Inflammatory macrophage treated with lipopolysaccharide for 4 hours (primary cell): ENCODE measurements at regions not wholly inside any gene's neighbourhood (a gene's known extent, or its start where the extent isn't known, plus 50 kb on each side); places are given as distances from the start of the nearest gene placed in this dataset.

Experiments used
- DNase-seq: peaks from one replicate; pipeline ENCODE4 v3.0.0-alpha.2; 2020

GRCh38 chr21:27649323-27649722 is 682.4 kb upstream of the ADAMTS5 start:
- no peak for DNase-seq

DNA sequence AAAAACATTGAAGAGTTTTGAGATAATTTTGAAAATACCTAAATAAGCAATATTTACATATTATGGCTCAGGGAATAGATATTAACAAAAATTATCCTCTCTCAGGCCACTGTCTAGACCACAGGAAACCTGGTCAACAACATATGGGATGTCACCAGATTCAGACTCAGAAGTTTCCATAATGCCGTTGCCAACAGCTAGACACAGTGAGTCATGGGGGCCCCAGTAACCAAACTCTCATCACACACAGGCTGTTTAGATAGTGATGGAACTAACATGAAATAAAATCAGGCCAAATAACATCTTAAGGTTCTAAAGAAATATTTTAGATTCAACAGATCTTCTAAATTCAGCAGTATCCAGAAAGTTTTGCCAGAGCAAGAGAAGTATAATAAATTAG is 681.7 kb upstream of the ADAMTS5 start:
- DNase-seq, result no peak

DNA sequence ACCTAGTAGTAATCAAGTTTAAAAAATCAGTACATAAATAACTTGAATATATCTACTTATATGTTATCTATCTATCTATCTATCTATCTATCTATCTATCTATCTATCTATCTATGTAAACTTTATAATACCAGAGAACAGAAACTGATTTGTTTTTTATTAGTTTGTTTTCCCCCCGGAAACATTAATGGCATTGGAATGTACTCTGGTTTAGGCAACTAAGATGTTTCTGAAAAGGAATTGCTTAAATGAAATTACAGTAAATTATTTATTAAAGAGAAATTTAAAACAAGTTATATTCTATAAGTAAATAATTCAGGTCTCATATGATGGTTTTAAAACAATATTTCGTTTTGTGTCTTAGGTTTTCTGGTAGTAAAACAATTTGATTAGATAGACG is 681.0 kb upstream of the ADAMTS5 start:
- DNase-seq, result no peak

- DNase-seq, result no peak
Measured at GRCh38 chr21:27647401-27647800, 680.5 kb upstream of the ADAMTS5 start.

- no peak for DNase-seq
Measured at GRCh38 chr21:27646691-27647090, 679.8 kb upstream of the ADAMTS5 start.

DNA sequence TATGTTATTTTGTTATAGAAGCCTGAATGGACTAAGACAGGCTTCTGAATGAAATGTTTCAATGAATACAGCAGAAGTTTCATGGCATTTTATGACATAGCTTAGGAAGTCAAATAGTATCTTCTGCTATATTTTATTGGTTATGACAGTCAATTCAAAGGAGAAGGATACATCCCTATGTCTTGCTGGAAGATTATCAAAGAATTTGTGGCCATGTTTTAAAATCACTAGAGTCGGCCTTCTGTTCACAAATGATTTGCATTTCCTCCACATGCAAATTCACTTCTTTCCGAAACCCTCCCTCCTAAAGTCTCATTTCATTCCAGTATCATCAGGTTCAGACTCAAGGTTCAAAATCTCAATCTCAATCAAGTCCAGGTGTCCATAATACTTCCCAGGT is 679.2 kb upstream of the ADAMTS5 start:
- DNase-seq, result no peak

- no peak for DNase-seq
Measured at GRCh38 chr21:27645285-27645684, 678.4 kb upstream of the ADAMTS5 start.

GRCh38 chr21:27643326-27643725 is 676.4 kb upstream of the ADAMTS5 start:
- no peak for DNase-seq

GRCh38 chr21:27639286-27639685 is 672.4 kb upstream of the ADAMTS5 start:
- DNase-seq, result no peak

- DNase-seq, result no peak
Measured at GRCh38 chr21:27636656-27637055, 669.8 kb upstream of the ADAMTS5 start.

- DNase-seq, result no peak
Measured at GRCh38 chr21:27633631-27634030, 666.7 kb upstream of the ADAMTS5 start.

GRCh38 chr21:27631471-27631870 is 664.6 kb upstream of the ADAMTS5 start:
- no peak for DNase-seq

DNA sequence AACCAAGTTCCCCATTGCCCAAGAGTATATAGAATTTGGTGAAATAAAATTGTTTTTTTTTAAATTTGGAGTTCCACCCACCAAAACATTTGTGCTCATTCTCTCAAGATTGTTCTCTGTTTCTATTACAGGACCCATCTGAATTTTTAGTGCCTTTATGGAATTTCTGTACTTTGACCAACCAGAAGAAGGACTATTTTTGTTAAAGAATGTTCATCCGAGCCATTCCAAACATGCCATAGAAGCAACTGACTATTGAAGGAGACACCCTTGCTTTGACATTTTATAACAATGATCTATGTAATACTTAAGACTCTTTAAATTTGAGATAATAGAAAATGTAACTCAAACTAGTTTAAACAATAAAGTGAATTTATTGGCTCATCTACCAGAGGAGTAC is 655.7 kb upstream of the ADAMTS5 start:
- DNase-seq, result no peak

GRCh38 chr21:27614231-27614630 is 647.3 kb upstream of the ADAMTS5 start:
- no peak for DNase-seq

- DNase-seq, result no peak
Measured at GRCh38 chr21:27606422-27606821, 639.5 kb upstream of the ADAMTS5 start.

DNA sequence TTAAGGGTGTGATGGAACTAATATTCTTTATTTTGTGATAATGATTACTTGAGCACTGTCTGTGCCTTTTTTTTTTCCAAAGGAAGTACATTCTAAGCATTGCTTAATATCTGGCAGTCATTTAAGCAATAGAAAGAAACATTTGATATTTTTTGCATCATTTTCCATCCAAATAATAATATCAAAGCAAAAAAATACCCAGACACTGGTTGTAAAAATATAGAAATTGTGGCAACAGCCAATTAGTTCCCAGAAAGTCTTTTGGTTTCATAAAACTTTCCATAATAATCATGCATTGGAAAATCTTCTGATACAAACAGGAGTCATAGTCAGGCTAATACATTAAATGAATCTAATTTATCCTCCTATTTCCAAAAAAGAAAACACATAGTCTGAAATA is 629.3 kb upstream of the ADAMTS5 start:
- no peak for DNase-seq

GRCh38 chr21:27595716-27596115 is 628.8 kb upstream of the ADAMTS5 start:
- no peak for DNase-seq

- DNase-seq, result no peak
Measured at GRCh38 chr21:27590271-27590670, 623.4 kb upstream of the ADAMTS5 start.

DNA sequence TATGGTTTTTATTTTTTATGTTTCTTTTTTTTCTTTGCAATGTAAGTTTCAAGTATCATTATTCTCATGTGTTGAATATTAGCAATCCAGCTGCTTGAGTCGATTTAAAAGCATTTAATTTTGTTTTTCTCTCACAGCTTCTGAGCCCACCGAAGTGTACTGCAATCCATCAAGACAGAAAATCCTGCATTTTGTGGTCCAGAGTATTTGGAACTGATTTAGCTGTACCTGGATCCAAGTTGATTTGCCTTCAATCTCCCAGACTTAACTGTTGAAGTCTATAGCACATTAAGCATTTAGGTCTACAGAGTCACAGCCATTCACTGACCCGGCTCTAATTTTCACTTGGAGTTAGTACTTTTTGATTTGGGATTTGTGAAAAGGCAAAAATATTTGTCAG is 622.9 kb upstream of the ADAMTS5 start:
- no peak for DNase-seq

- no peak for DNase-seq
Measured at GRCh38 chr21:27586986-27587385, 620.1 kb upstream of the ADAMTS5 start.

- DNase-seq, result no peak
Measured at GRCh38 chr21:27586326-27586725, 619.4 kb upstream of the ADAMTS5 start.

DNA sequence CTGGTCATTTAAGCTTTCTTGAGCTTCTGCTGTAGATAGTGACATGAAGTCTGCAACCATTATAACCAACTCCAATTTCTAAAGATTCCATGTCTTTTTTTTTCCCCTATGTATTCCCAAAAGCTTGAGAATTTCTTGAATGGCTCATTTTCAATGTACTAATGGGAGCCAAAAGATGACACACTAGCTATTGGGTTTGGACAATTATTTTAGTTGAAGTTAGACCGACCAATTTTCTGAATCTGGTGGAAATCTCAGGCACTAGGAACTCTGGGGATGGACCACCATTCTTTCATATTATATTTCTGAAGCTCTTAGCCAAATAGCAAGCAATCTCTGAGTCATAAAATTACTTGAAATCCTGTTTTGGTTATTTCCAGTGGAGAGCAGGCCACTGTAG is 617.4 kb upstream of the ADAMTS5 start:
- no peak for DNase-seq

DNA sequence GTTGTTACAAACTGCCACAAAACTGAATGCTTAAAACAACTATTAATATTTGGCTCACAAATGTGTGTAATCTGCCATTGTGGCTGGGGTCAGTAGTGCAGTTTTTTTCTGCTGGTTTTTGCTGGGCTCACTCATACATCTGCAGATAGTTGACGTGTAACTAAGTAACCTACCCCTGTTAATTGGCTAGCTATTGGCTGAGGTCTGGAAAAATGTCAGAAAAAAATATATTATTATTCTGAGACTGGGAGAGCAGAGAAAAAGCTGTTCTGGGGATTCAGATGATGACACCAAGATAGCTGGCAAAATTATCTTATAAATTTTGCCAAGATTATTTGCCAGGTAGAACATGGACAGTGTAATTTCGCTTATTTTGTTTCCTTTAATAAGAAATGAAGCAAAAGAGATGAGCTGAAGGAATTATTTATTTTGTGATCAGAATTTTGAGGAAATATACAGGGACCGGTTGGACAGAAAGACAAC is 616.1 kb upstream of the ADAMTS5 start:
- no peak for DNase-seq

GRCh38 chr21:27582246-27582947 is 615.5 kb upstream of the ADAMTS5 start:
- DNase-seq, result no peak

DNA sequence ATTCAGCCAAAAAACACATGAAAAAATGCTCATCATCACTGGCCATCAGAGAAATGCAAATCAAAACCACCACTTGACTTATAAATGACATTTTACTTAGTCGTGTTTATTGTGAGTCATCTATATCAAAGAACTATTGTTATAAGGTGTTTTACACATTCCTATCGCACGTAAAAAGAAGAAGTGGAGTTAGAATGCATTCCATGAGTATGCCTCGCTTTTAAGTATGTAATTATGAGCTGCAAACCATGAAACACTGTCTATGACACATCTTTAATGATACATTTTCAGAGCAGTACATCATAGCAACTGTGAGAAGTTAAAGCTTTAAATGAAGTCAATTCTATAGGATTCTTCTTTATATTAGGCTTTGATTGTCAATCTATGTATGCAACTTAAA is 614.3 kb upstream of the ADAMTS5 start:
- no peak for DNase-seq
